ENCODE measurements at regions not wholly inside any gene's neighbourhood (a gene's known extent, or its start where the extent isn't known, plus 50 kb on each side); places are given as distances from the start of the nearest gene placed in this dataset.

DNA sequence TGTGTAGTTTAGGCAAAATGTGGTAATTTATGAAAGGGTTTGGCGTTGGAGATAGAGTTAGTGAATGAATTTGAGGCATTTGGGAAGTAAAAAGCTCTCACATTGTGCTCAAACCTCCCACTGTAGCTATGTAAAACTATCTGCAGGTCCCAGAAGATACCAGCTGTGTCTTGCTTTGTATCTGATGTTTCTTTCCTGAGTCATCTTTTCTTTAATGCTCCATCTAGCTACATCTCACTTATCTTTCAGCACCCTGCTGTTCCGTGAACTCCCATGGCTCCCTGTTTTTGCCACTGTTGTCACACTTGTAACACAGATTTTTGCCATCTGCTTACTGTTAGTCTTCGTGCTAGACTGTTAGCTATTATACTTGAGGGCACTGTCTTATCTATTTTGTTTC is 253.1 kb downstream of the NPR3 start:
- no peak for TF ChIP-seq TCF12 (IDR thresholded peaks at IDR 0.05; ENCODE audit: low read depth)
- TF ChIP-seq CEBPB (IDR thresholded peaks at IDR 0.05) = no peak
- TF ChIP-seq RAD21 (IDR thresholded peaks at IDR 0.05; ENCODE audit: low read depth) = no peak
- TF ChIP-seq TEAD4 (IDR thresholded peaks at IDR 0.05) = no peak
- TF ChIP-seq CREB1 (IDR thresholded peaks at IDR 0.05; ENCODE audit: low read depth) = no peak
- TF ChIP-seq, protein P1, sequence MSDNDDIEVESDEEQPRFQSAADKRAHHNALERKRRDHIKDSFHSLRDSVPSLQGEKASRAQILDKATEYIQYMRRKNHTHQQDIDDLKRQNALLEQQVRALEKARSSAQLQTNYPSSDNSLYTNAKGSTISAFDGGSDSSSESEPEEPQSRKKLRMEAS (IDR thresholded peaks at IDR 0.05) = no peak
- no peak for TF ChIP-seq NFIC (IDR thresholded peaks at IDR 0.05)
- TF ChIP-seq, protein P2, sequence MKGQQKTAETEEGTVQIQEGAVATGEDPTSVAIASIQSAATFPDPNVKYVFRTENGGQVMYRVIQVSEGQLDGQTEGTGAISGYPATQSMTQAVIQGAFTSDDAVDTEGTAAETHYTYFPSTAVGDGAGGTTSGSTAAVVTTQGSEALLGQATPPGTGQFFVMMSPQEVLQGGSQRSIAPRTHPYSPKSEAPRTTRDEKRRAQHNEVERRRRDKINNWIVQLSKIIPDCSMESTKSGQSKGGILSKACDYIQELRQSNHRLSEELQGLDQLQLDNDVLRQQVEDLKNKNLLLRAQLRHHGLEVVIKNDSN (IDR thresholded peaks at IDR 0.05) = no peak
- no peak for TF ChIP-seq EP300 (IDR thresholded peaks at IDR 0.05; ENCODE audit: borderline replicate concordance)
- TF ChIP-seq, protein P3, sequence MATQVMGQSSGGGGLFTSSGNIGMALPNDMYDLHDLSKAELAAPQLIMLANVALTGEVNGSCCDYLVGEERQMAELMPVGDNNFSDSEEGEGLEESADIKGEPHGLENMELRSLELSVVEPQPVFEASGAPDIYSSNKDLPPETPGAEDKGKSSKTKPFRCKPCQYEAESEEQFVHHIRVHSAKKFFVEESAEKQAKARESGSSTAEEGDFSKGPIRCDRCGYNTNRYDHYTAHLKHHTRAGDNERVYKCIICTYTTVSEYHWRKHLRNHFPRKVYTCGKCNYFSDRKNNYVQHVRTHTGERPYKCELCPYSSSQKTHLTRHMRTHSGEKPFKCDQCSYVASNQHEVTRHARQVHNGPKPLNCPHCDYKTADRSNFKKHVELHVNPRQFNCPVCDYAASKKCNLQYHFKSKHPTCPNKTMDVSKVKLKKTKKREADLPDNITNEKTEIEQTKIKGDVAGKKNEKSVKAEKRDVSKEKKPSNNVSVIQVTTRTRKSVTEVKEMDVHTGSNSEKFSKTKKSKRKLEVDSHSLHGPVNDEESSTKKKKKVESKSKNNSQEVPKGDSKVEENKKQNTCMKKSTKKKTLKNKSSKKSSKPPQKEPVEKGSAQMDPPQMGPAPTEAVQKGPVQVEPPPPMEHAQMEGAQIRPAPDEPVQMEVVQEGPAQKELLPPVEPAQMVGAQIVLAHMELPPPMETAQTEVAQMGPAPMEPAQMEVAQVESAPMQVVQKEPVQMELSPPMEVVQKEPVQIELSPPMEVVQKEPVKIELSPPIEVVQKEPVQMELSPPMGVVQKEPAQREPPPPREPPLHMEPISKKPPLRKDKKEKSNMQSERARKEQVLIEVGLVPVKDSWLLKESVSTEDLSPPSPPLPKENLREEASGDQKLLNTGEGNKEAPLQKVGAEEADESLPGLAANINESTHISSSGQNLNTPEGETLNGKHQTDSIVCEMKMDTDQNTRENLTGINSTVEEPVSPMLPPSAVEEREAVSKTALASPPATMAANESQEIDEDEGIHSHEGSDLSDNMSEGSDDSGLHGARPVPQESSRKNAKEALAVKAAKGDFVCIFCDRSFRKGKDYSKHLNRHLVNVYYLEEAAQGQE (IDR thresholded peaks at IDR 0.05; ENCODE audit: low read depth) = no peak
- no peak for TF ChIP-seq EGR1 (IDR thresholded peaks at IDR 0.05)
- no peak for TF ChIP-seq TAF1 (IDR thresholded peaks at IDR 0.05; ENCODE audit: low read depth)
- TF ChIP-seq FOXM1 (IDR thresholded peaks at IDR 0.05; ENCODE audit: borderline replicate concordance, low read depth) = no peak
- TF ChIP-seq ZBTB7A (IDR thresholded peaks at IDR 0.05; ENCODE audit: low read depth) = no peak

DNA sequence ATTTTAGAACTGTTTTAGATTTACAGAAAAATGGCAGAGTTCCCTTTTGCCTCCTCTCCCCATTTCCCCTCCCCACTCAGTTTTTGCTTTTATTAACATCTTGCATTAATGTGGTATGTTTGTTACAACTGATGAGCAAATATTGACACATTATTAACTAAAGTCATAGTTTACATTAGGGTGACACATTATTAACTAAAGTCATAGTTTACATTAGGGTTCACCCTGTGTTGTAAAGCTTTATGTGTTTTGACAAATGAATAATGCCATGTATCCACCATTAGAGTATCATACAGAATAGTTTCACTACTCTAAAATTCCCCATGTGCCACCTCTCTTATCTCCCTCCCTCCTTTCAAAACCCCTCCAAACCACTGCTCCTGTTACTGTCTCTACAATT is 262.5 kb downstream of the NPR3 start:
- TF ChIP-seq NFIC (IDR thresholded peaks at IDR 0.05) (no peak), ZBTB7A (IDR thresholded peaks at IDR 0.05; ENCODE audit: low read depth) (no peak), YY1 (IDR thresholded peaks at IDR 0.05; ENCODE audit: low read depth) (no peak), TCF12 (IDR thresholded peaks at IDR 0.05; ENCODE audit: low read depth) (no peak), TAF1 (IDR thresholded peaks at IDR 0.05; ENCODE audit: low read depth) (no peak), CREB1 (IDR thresholded peaks at IDR 0.05; ENCODE audit: low read depth) (no peak), CEBPB (IDR thresholded peaks at IDR 0.05) (no peak), TEAD4 (IDR thresholded peaks at IDR 0.05) (no peak), FOXM1 (IDR thresholded peaks at IDR 0.05; ENCODE audit: borderline replicate concordance, low read depth) (no peak), RAD21 (IDR thresholded peaks at IDR 0.05; ENCODE audit: low read depth) (no peak), EP300 (IDR thresholded peaks at IDR 0.05; ENCODE audit: borderline replicate concordance) (no peak), EGR1 (IDR thresholded peaks at IDR 0.05) (no peak)
- TF ChIP-seq, protein P2 (IDR thresholded peaks at IDR 0.05) = no peak
- TF ChIP-seq, protein P3 (IDR thresholded peaks at IDR 0.05; ENCODE audit: low read depth) = no peak
- TF ChIP-seq, protein P1 (IDR thresholded peaks at IDR 0.05) = no peak

DNA sequence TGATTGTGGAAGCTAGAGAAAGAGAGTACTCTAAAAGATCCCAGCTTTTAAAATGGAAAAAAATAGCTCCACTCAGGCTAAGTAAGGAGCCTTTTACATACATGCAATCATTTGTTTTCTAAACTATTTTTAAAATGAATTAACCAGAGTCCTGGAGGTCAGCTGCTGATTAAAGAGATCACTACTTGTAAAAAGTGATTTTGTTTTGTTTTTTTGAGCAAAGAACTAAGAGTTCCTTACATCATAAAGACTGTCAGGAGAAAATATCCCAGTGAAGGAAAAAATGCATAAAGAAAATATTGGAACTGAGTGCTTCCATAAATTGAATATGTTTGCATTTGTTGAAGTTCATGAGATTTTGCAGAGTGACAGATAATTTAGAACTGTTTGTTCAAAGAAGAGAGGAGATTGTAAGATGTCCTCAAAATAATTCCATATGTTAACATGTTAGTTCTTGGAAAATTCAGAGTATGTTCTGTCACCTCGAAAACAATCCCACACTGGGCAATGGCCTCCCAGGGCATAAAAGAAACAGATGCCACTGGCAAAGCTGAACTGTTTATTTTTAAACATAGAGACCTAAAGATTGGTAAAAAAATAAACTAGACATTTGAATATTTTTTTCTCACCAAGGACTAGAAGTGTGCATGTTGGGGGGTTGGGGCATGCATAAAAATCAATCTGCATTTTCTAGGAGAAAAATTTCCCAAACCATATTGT is 264.7 kb downstream of the NPR3 start:
- TF ChIP-seq CEBPB (IDR thresholded peaks at IDR 0.05) (no peak), YY1 (IDR thresholded peaks at IDR 0.05; ENCODE audit: low read depth) (no peak), ZBTB7A (IDR thresholded peaks at IDR 0.05; ENCODE audit: low read depth) (no peak), CREB1 (IDR thresholded peaks at IDR 0.05; ENCODE audit: low read depth) (no peak), RAD21 (IDR thresholded peaks at IDR 0.05; ENCODE audit: low read depth) (no peak), FOXM1 (IDR thresholded peaks at IDR 0.05; ENCODE audit: borderline replicate concordance, low read depth) (no peak), NFIC (IDR thresholded peaks at IDR 0.05) (no peak), TAF1 (IDR thresholded peaks at IDR 0.05; ENCODE audit: low read depth) (no peak)

DNA sequence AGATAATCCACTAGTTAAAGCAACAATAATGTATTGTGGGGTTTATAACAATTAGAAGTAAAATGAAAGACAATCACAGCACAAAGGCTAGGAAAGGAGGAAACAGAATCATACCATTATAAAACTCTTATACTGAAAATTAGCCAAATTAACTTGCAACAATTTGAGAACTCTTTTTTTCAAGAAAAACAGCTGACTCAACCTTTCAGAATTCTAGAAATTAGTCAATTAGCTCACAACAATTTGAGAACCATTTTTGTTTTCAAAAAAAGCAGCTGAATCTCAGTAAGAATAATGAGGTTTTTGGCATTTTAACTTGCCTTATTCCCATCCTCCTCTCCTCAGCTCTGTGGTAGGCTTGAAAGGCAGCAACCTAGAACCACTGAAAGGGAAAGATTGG is 269.9 kb downstream of the NPR3 start:
- TF ChIP-seq EGR1 (IDR thresholded peaks at IDR 0.05) = no peak
- TF ChIP-seq NFIC (IDR thresholded peaks at IDR 0.05) = no peak
- no peak for TF ChIP-seq CEBPB (IDR thresholded peaks at IDR 0.05)
- no peak for TF ChIP-seq CREB1 (IDR thresholded peaks at IDR 0.05; ENCODE audit: low read depth)

DNA sequence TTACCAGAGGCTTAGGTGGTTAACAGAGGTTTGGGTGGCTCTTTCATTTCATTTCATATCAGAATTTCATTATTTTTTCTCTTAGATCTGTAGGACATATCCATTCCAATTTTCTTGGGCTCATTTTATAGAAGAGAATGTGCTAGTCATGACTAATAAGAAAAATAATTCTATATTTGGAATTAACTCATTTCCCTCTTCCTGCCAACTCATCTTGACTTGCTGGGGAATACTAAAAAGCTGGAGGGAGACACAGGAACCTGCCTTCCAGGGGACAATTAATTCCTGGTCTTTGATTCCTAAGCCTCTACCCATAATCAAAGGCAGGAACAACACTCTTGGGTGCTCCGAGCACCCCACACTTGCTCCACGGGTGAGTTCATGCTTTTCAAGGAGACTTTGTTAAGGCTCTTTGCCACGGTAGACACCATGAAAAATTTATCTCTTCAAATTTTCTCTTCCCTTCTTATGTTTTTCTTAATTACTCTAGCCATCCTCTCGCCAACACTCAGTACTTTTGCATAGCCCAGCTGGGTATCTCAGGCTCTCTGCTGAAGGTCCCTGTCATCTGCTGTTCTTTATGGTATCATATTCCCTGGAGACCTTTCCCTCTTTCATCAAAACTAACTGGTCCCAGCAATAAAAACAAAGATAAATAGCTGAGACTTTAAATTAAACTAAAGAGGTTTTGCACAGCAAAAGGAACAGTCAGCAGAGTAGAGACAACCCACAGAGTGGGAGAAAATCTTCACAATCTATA is 273.9 kb downstream of the NPR3 start:
- no peak for TF ChIP-seq YY1 (IDR thresholded peaks at IDR 0.05; ENCODE audit: low read depth)
- no peak for TF ChIP-seq TAF1 (IDR thresholded peaks at IDR 0.05; ENCODE audit: low read depth)
- no peak for TF ChIP-seq RAD21 (IDR thresholded peaks at IDR 0.05; ENCODE audit: low read depth)
